H1 (cell line): ENCODE measurements at regions not wholly inside any gene's neighbourhood (a gene's known extent, or its start where the extent isn't known, plus 50 kb on each side); places are given as distances from the start of the nearest gene placed in this dataset.

Experiments used
- CHD7 ChIP-seq: fragments of 300-600 bp; sonication (generic); IDR thresholded peaks from 2 replicates; pipeline ENCODE4 v1.7.1; 2012; ENCODE audit warnings: low read length, moderate library complexity, mild to moderate bottlenecking, inconsistent platforms; ENCODE audit not compliant: insufficient replicate concordance

GRCh38 chr1:147388969-147389368 is 146.5 kb downstream of the CHD1L start (continued):
- TF ChIP-seq CHD7, result no peak
